ENCODE measurements at regions not wholly inside any gene's neighbourhood (a gene's known extent, or its start where the extent isn't known, plus 50 kb on each side); places are given as distances from the start of the nearest gene placed in this dataset.

- no peak for TF ChIP-seq CTCF (IDR thresholded peaks at IDR 0.05)
- no peak for TF ChIP-seq POLR2AphosphoS5 (IDR thresholded peaks at IDR 0.05)
- TF ChIP-seq POLR2A (IDR thresholded peaks at IDR 0.05; ENCODE audit: low read depth) = no peak
Measured at GRCh38 chr5:15333091-15333490, 166.9 kb upstream of the FBXL7 start.

Data from esophagus muscularis mucosa (tissue), 3 donors.